Right lobe of liver (tissue), 4 donors: ENCODE measurements at regions not wholly inside any gene's neighbourhood (a gene's known extent, or its start where the extent isn't known, plus 50 kb on each side); places are given as distances from the start of the nearest gene placed in this dataset.
"Not testable (repeated sequence)": the region's sequence is repeated elsewhere in the genome, so short reads cannot be mapped to it uniquely, and the experiment has no call there.

Experiments used
- POLR2A ChIP-seq: fragments of 450-650 bp; IDR thresholded peaks from one replicate; pipeline ENCODE4 v1.6.1; 2017; ENCODE audit warnings: antibody characterized with exemption, mild to moderate bottlenecking
- TF ChIP-seq, protein P1 (sequence below), 4 donors: fragments of 200-600 bp in 3 of 4; fragments of 450-650 bp in 1 of 4; IDR thresholded peaks; one replicate each; pipeline versions ENCODE4 v1.5.1 to v1.8.0; 2016 to 2022; ENCODE audit warnings: antibody characterized with exemption in 4 of 4, mild to moderate bottlenecking in 2 of 4
- donor health status: DM: no; HTN: no; CAD: no.
- donor health status: DM: no; HTN: no; CAD: no.
- donor health status: DM: no; HTN: yes; CAD: no.

DNA sequence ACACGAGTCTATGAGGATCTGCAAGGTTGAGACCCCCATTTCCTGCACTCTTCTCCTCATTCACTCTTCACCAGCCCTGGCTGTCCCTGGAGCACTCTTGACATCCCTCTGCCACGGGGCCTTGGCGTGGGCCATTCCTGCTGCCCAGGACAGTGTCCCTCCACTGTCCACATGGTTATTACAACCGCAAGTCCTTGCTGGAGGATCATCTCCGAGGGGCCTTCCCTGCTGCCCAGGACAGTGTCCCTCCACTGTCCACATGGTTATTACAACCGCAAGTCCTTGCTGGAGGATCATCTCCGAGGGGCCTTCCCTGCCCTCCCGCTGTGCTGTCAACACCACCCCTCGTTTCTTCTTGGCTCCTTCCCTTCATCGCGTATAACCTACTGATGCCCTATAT, 850.7 kb downstream of the TBC1D22A start:
- TF ChIP-seq, protein P1, sequence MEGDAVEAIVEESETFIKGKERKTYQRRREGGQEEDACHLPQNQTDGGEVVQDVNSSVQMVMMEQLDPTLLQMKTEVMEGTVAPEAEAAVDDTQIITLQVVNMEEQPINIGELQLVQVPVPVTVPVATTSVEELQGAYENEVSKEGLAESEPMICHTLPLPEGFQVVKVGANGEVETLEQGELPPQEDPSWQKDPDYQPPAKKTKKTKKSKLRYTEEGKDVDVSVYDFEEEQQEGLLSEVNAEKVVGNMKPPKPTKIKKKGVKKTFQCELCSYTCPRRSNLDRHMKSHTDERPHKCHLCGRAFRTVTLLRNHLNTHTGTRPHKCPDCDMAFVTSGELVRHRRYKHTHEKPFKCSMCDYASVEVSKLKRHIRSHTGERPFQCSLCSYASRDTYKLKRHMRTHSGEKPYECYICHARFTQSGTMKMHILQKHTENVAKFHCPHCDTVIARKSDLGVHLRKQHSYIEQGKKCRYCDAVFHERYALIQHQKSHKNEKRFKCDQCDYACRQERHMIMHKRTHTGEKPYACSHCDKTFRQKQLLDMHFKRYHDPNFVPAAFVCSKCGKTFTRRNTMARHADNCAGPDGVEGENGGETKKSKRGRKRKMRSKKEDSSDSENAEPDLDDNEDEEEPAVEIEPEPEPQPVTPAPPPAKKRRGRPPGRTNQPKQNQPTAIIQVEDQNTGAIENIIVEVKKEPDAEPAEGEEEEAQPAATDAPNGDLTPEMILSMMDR (IDR thresholded peaks at IDR 0.05), result not testable (repeated sequence)
- not testable (repeated sequence) for TF ChIP-seq POLR2A
